Esophagus muscularis mucosa (tissue), 4 donors: ENCODE measurements at regions not wholly inside any gene's neighbourhood (a gene's known extent, or its start where the extent isn't known, plus 50 kb on each side); places are given as distances from the start of the nearest gene placed in this dataset.

Experiments used
- CTCF ChIP-seq, 3 experiments: fragments of 200-600 bp in 2 of 3; fragments of 450-650 bp in 1 of 3; sonication (generic) in 2 of 3; IDR thresholded peaks; one replicate each; pipeline ENCODE4 v1.5.1; 2017 to 2019; ENCODE audit warnings: antibody characterized with exemption in 3 of 3, mild to moderate bottlenecking in 2 of 3, moderate library complexity in 1 of 3
- EP300 ChIP-seq: sonication (generic); formaldehyde crosslinking; IDR thresholded peaks from one replicate; pipeline ENCODE4 v1.6.1; 2017; ENCODE audit warnings: antibody characterized with exemption
- POLR2A ChIP-seq: fragments of 450-650 bp; IDR thresholded peaks from one replicate; pipeline ENCODE4 v1.6.1; 2017; ENCODE audit warnings: antibody characterized with exemption, moderate library complexity, mild to moderate bottlenecking, low read depth
- POLR2AphosphoS5 ChIP-seq, 2 donors: sonication (generic); formaldehyde crosslinking; IDR thresholded peaks; one replicate each; pipeline ENCODE4 v1.6.1; 2017; ENCODE audit warnings: antibody characterized with exemption in 2 of 2

- TF ChIP-seq CTCF (IDR thresholded peaks at IDR 0.05) (no peak), POLR2A (no peak), POLR2AphosphoS5 (IDR thresholded peaks at IDR 0.05) (no peak), EP300 (no peak)
Measured at GRCh38 chr7:22651534-22652243, 75.3 kb upstream of the IL6 start.
